CD4-positive, alpha-beta T cell (primary cell): ENCODE measurements at regions not wholly inside any gene's neighbourhood (a gene's known extent, or its start where the extent isn't known, plus 50 kb on each side); places are given as distances from the start of the nearest gene placed in this dataset.

Source experiments
- ATAC-seq: fragments of 200-7000 bp; cut with Tn5 transposase; one replicate; pipeline ENCODE4 v1.10.0; 2022; ENCODE audit warnings: mild to moderate bottlenecking; ENCODE audit not compliant: poor library complexity
- CTCF ChIA-PET: fragments of 350-600 bp; sonication (Branson Sonifier 250); formaldehyde crosslinking; loops from one replicate; lab custom pipeline; 2021; ENCODE audit warnings: antibody characterized with exemption, inconsistent platforms; lab: Charles Lee
- POLR2A ChIA-PET: fragments of 350-600 bp; sonication (Branson Sonifier 250); formaldehyde crosslinking; loops from one replicate; lab custom pipeline; 2021; ENCODE audit warnings: antibody characterized with exemption, inconsistent platforms; lab: Charles Lee
- DNase-seq, 14 experiments: peaks; one replicate each; pipeline ENCODE4 v3.0.0-alpha.2; 2013 to 2020; ENCODE audit warnings: mixed read lengths in 2 of 14
- H3K27ac ChIP-seq, 2 donors: one replicate each; pipeline versions ENCODE4 v1.5.1 to v1.7.0; 2013; ENCODE audit warnings: low read length in 2 of 2, low read depth in 1 of 2, mild to moderate bottlenecking in 1 of 2
- H3K27me3 ChIP-seq, 2 experiments: 1 replicate in 1 of 2; 2 replicates in 1 of 2; pipeline versions ENCODE4 v1.6.1 to v1.7.0; 2013; ENCODE audit warnings: low read length in 2 of 2, control low read depth in 1 of 2, mild to moderate bottlenecking in 1 of 2, moderate library complexity in 1 of 2; ENCODE audit not compliant: insufficient read depth in 2 of 2, control insufficient read depth in 1 of 2
- H3K36me3 ChIP-seq: one replicate; pipeline ENCODE4 v1.6.1; 2013; ENCODE audit warnings: low read length, control low read depth; ENCODE audit not compliant: insufficient read depth
- H3K4me1 ChIP-seq: one replicate; pipeline ENCODE4 v1.6.1; 2013; ENCODE audit warnings: low read length, control low read depth; ENCODE audit not compliant: insufficient read depth
- H3K4me3 ChIP-seq: one replicate; pipeline ENCODE4 v1.5.1; 2013; ENCODE audit warnings: mild to moderate bottlenecking, low read length, moderate library complexity
- H3K9me3 ChIP-seq, 2 experiments: 1 replicate in 1 of 2; 2 replicates in 1 of 2; pipeline versions ENCODE4 v1.6.1 to v1.7.0; 2013; ENCODE audit warnings: low read length in 2 of 2, mild to moderate bottlenecking in 2 of 2, control low read depth in 1 of 2, moderate library complexity in 1 of 2; ENCODE audit not compliant: control insufficient read depth in 1 of 2, insufficient read depth in 1 of 2
- H3K27ac Mint-ChIP-seq: one replicate; pipeline ENCODE4 v1.8.0; 2020; ENCODE audit warnings: mixed read lengths
- H3K27me3 Mint-ChIP-seq: one replicate; pipeline ENCODE4 v1.8.0; 2021; ENCODE audit warnings: mixed read lengths
- H3K36me3 Mint-ChIP-seq: one replicate; pipeline ENCODE4 v1.8.0; 2021; ENCODE audit warnings: low read depth, mixed read lengths
- H3K4me1 Mint-ChIP-seq: one replicate; pipeline ENCODE4 v1.8.0; 2021; ENCODE audit warnings: low read depth, mixed read lengths
- H3K4me3 Mint-ChIP-seq: one replicate; pipeline ENCODE4 v1.8.0; 2020; ENCODE audit warnings: mild to moderate bottlenecking, mixed read lengths
- H3K9me3 Mint-ChIP-seq: one replicate; pipeline ENCODE4 v1.8.0; 2020; ENCODE audit warnings: mixed read lengths
- intact Hi-C, 2 experiments: fragments of 100-400 bp; cut with DNase I in 1 of 2; cut with micrococcal nuclease in 1 of 2; formaldehyde crosslinking; loops; one replicate each; pipeline versions ENCODE4 v1.15.1 to v1.9.0; 2023 to 2025; cut with DNase I, micrococcal nuclease
- TF ChIP-seq, protein P1 (sequence below): fragments of 200-600 bp; IDR thresholded peaks from one replicate; pipeline ENCODE4 v1.8.0; 2022; ENCODE audit warnings: antibody characterized with exemption, mild to moderate bottlenecking

DNA sequence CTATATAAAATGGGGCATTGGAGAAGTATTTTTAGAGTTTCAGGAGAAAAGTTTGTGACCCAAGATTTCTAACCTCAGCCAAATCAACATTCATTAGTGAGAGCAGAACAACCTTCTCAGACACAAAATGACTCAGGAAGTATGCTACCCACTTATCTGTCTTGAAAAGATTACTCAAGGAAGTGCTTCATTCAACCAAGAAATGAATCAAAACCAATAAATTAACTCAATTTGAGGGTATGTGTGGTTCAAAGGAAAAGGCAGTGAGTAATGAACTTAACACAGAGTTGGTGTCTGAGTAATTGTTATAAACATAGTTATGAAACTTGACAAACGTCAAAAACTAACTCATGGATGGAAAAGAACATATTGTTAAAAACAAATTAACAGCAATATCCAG, 227.6 kb downstream of the HAO1 start:
- Mint-ChIP-seq H3K36me3 (no peaks in the 10 kb centered on the region), H3K9me3 (no peaks in the 10 kb centered on the region), H3K4me3 (no peak overlapping the region), H3K27me3 (no peaks in the 10 kb centered on the region), H3K4me1 (no peaks in the 10 kb centered on the region), H3K27ac (no peak overlapping the region)
- ChIA-PET CTCF (no interaction called here), POLR2A (no interaction called here)
- ATAC-seq (no peak), DNase-seq (no peak)
- H3K4me1 ChIP-seq: no peaks in the 10 kb centered on the region
- H3K9me3 ChIP-seq: no peaks in the 10 kb centered on the region
- H3K4me3 ChIP-seq: no peak overlapping the region
- no peaks in the 10 kb centered on the region for H3K36me3 ChIP-seq
- no peaks in the 10 kb centered on the region for H3K27me3 ChIP-seq
- TF ChIP-seq, protein P1, sequence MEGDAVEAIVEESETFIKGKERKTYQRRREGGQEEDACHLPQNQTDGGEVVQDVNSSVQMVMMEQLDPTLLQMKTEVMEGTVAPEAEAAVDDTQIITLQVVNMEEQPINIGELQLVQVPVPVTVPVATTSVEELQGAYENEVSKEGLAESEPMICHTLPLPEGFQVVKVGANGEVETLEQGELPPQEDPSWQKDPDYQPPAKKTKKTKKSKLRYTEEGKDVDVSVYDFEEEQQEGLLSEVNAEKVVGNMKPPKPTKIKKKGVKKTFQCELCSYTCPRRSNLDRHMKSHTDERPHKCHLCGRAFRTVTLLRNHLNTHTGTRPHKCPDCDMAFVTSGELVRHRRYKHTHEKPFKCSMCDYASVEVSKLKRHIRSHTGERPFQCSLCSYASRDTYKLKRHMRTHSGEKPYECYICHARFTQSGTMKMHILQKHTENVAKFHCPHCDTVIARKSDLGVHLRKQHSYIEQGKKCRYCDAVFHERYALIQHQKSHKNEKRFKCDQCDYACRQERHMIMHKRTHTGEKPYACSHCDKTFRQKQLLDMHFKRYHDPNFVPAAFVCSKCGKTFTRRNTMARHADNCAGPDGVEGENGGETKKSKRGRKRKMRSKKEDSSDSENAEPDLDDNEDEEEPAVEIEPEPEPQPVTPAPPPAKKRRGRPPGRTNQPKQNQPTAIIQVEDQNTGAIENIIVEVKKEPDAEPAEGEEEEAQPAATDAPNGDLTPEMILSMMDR: no peak
- intact Hi-C loops: no loop called here
- no peak overlapping the region for H3K27ac ChIP-seq

DNA sequence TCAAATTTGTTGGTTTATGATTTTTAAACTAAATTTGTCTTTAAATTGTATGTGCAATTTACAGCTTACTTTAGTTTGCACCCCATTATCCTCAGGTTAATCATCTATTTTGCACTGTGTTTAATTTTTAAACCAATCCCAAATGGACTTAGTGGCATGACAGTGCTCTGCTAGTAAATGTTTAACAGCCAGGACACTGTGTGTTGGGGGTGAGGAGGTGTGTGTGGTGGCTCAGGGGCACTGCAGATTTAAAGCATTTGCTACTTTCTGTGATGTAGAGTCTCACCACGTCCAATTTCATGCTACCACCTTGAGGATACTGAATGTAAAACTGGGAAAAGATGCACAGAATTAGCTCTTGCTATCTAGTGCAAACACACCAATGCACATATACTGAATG, 225.7 kb downstream of the HAO1 start:
- Histone ChIP-seq H3K9me3 (no peaks in the 10 kb centered on the region), H3K27me3 (no peaks in the 10 kb centered on the region), H3K4me1 (no peaks in the 10 kb centered on the region), H3K4me3 (no peak overlapping the region), H3K27ac (no peak overlapping the region), H3K36me3 (no peaks in the 10 kb centered on the region)
- POLR2A ChIA-PET: no interaction called here
- H3K9me3 Mint-ChIP-seq: no peaks in the 10 kb centered on the region
- DNase-seq (no peak), ATAC-seq (no peak)
- no peaks in the 10 kb centered on the region for H3K36me3 Mint-ChIP-seq
- TF ChIP-seq, protein P1: no peak
- intact Hi-C loops: no loop called here
- CTCF ChIA-PET: no interaction called here
- H3K4me3 Mint-ChIP-seq: no peak overlapping the region
- H3K27me3 Mint-ChIP-seq: no peaks in the 10 kb centered on the region
- no peak overlapping the region for H3K27ac Mint-ChIP-seq
- H3K4me1 Mint-ChIP-seq: no peaks in the 10 kb centered on the region

DNA sequence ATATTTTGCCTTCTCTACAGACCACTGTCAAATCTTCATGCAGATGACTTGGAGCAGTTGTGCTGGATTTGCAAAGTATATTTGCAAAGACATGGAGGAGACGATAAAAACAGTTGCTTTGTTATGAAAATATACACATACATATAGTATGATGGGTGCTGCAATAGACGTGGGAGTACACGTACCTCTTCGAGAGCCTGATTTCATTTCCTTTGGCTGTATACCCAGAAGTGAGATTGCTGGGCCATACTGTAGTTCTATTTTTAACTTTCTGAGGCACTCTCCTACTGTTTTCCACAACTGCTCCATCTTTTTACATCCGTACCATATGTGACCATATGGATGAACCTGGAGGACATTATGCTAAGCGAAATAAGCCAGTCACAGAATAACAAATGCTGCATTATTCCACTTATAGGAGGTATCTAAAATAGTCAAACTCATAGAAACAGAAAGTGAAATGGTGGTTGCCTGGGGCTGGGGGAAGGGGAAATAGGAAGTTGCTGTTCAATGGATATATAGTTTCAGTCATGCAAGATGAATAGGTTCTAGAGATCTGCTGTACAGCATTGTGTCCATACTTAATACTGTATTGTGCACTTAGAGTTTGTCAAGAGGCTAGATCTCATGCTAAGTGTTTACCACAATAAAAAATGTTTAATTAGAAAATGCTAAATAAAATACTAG, 223.8 kb downstream of the HAO1 start:
- Mint-ChIP-seq H3K27ac (no peak overlapping the region), H3K4me1 (no peaks in the 10 kb centered on the region), H3K27me3 (no peaks in the 10 kb centered on the region), H3K36me3 (no peaks in the 10 kb centered on the region), H3K9me3 (peaks cover 2% of the 10 kb centered on the region), H3K4me3 (no peak overlapping the region)
- ChIA-PET CTCF (no interaction called here), POLR2A (no interaction called here)
- no peaks in the 10 kb centered on the region for H3K4me1 ChIP-seq
- no peak for ATAC-seq
- no peak overlapping the region for H3K4me3 ChIP-seq
- H3K9me3 ChIP-seq: no peaks in the 10 kb centered on the region
- H3K27me3 ChIP-seq: no peaks in the 10 kb centered on the region
- TF ChIP-seq, protein P1: no peak
- no peak for DNase-seq
- H3K27ac ChIP-seq: no peak overlapping the region
- intact Hi-C loops: no loop called here
- no peaks in the 10 kb centered on the region for H3K36me3 ChIP-seq
